K562 (cell line): ENCODE measurements at regions not wholly inside any gene's neighbourhood (a gene's known extent, or its start where the extent isn't known, plus 50 kb on each side); places are given as distances from the start of the nearest gene placed in this dataset.

ENCODE experiments used
- ATAC-seq: fragments of 200-7000 bp; cut with Tn5 transposase; 3 replicates; pipeline ENCODE4 v1.9.1; 2020; ENCODE audit warnings: moderate library complexity
- BruUV-seq: library from RNA; stranded (reverse); fragments of 400-500 nt; replicated peaks from 2 replicates; lab custom pipeline; 2021; lab: Mats Ljungman, UMichigan
- CTCF ChIA-PET: fragments of 300-600 bp; formaldehyde crosslinking; extraction: SDS; loops from one replicate; lab custom pipeline; 2021; ENCODE audit warnings: low intra/inter-chr PET ratio; lab: Yijun Ruan, JAX
- POLR2A ChIA-PET: fragments of 300-600, 350-650 bp; sonication (Branson Sonifier 250); formaldehyde crosslinking; extraction: SDS; loops from one replicate; lab custom pipeline; 2021; ENCODE audit warnings: antibody characterized with exemption, inconsistent platforms; lab: Yijun Ruan, JAX
- DNase-seq, 4 experiments: peaks; one replicate each; pipeline versions ENCODE4 v3.0.0 to v3.0.0-alpha.2; 2011 to 2018; ENCODE audit warnings: low spot score in 3 of 4, mixed read lengths in 3 of 4; ENCODE audit errors: extremely low read depth in 1 of 4
- FAIRE-seq: peaks from 2 replicates; lab custom pipeline; 2011; peaks lifted over from hg19 to GRCh38; lab: Jason Lieb, UNC
- H2AFZ ChIP-seq: 2 replicates; pipeline ENCODE4 v1.6.0; 2011; ENCODE audit warnings: low read depth, low read length, control low read depth, inconsistent platforms
- H3K27ac ChIP-seq: fragments of 200-600 bp; 3 replicates; pipeline ENCODE4 v1.8.0; 2011; ENCODE audit warnings: low read depth, mild to moderate bottlenecking, control low read depth, inconsistent platforms, low read length, moderate library complexity, mixed read lengths; ENCODE audit errors: extremely low read depth
- H3K27me3 ChIP-seq, 2 experiments: fragments of 300-600 bp in 1 of 2; 2 replicates in 1 of 2; 3 replicates in 1 of 2; pipeline versions ENCODE4 v1.6.0 to v1.8.0; 2011; ENCODE audit warnings: inconsistent platforms in 2 of 2, low read length in 2 of 2, mild to moderate bottlenecking in 1 of 2, mixed read lengths in 1 of 2, moderate library complexity in 1 of 2; ENCODE audit not compliant: control insufficient read depth in 2 of 2, insufficient read depth in 2 of 2
- H3K36me3 ChIP-seq: fragments of 300-600 bp; 3 replicates; pipeline ENCODE4 v1.8.0; 2011; ENCODE audit warnings: mild to moderate bottlenecking, low read length, inconsistent platforms; ENCODE audit not compliant: control insufficient read depth, insufficient read depth
- H3K4me1 ChIP-seq, 2 experiments: fragments of 200-600 bp in 1 of 2; replicated peaks in 1 of 2; 2 replicates in 1 of 2; 3 replicates in 1 of 2; pipeline versions ENCODE4 v1.5.1 to v1.8.0; 2011; ENCODE audit warnings: inconsistent platforms in 2 of 2, low read length in 2 of 2, mild to moderate bottlenecking in 1 of 2, mixed read lengths in 1 of 2, moderate library complexity in 1 of 2; ENCODE audit not compliant: control insufficient read depth in 2 of 2, insufficient read depth in 2 of 2
- H3K4me2 ChIP-seq: 2 replicates; pipeline ENCODE4 v1.6.1; 2011; ENCODE audit warnings: low read length, control low read depth, inconsistent platforms, mixed read lengths; ENCODE audit not compliant: insufficient read depth
- H3K4me3 ChIP-seq: fragments of 200-600 bp; sonication (generic), shearing (Covaris generic); 2 replicates; pipeline ENCODE4 v1.5.1; 2016; ENCODE audit warnings: control low read depth, inconsistent platforms
- H3K79me2 ChIP-seq: fragments of 200-600 bp; 3 replicates; pipeline ENCODE4 v1.8.0; 2011; ENCODE audit warnings: low read length, inconsistent platforms; ENCODE audit not compliant: control insufficient read depth, insufficient read depth
- H3K9ac ChIP-seq, 2 experiments: 2 replicates each; pipeline versions ENCODE4 v1.6.0 to v1.6.1; 2011; ENCODE audit warnings: low read depth in 2 of 2, low read length in 2 of 2, control low read depth in 1 of 2, inconsistent platforms in 1 of 2, mild to moderate bottlenecking in 1 of 2, mixed read lengths in 1 of 2; ENCODE audit not compliant: insufficient read depth in 1 of 2
- H3K9me1 ChIP-seq: one replicate; pipeline ENCODE4 v1.6.0; 2011; ENCODE audit warnings: inconsistent platforms, mild to moderate bottlenecking, low read length, moderate library complexity; ENCODE audit not compliant: control insufficient read depth, insufficient read depth
- H3K9me3 ChIP-seq: replicated peaks from 2 replicates; pipeline ENCODE4 v1.5.1; 2011; ENCODE audit warnings: low read depth, low read length, inconsistent platforms; ENCODE audit not compliant: control insufficient read depth, insufficient read depth
- H4K20me1 ChIP-seq: replicated peaks from 2 replicates; pipeline ENCODE4 v1.6.1; 2011; ENCODE audit warnings: low read length, inconsistent platforms, mixed read lengths; ENCODE audit not compliant: control insufficient read depth, insufficient read depth
- FOS ChIP-seq: IDR thresholded peaks from 3 replicates; pipeline ENCODE4 v1.6.1; 2011; ENCODE audit not compliant: insufficient read length; ENCODE audit errors: extremely low read depth
- FOXJ2 ChIP-seq: fragments of 200-800 bp; sonication (Bioruptor generic); IDR thresholded peaks from 2 replicates; pipeline ENCODE4 v1.6.1; 2016; ENCODE audit warnings: missing genetic modification characterization, missing compliant biosample characterization
- FOXK2 ChIP-seq, 2 experiments: fragments of 450-650 bp; IDR thresholded peaks in 1 of 2; conservative IDR thresholded peaks in 1 of 2; 2 replicates each; pipeline ENCODE4 v1.6.1; 2016; ENCODE audit warnings: low read depth in 2 of 2, mild to moderate bottlenecking in 1 of 2
- MCM2 ChIP-seq: fragments of 450-650 bp; IDR thresholded peaks from 2 replicates; pipeline ENCODE4 v1.6.1; 2017; ENCODE audit warnings: low read depth, mild to moderate bottlenecking
- ZC3H4 ChIP-seq: sonication (generic); formaldehyde crosslinking; IDR thresholded peaks from 2 replicates; pipeline ENCODE4 v1.9.0; 2021; ENCODE audit warnings: missing genetic modification reagents, borderline replicate concordance
- WGBS: fragments of 100-300 bp; shearing (Covaris generic); methylation state at CpG from one replicate; pipeline ENCODE4 v1.1.6; 2016; ENCODE audit warnings: low coverage, mixed read lengths; ENCODE audit not compliant: insufficient coverage; ENCODE audit errors: missing lambda C conversion rate; 5-methylcytosine and 5-hydroxymethylcytosine counted together
- in situ Hi-C: fragments of 300-500 bp; cut with MboI; formaldehyde crosslinking; loops from 4 replicates; pipeline ENCODE4 v1.15.0; 2018; ENCODE audit warnings: inconsistent platforms, mixed read lengths
- intact Hi-C: fragments of 100-400 bp; cut with micrococcal nuclease; formaldehyde crosslinking; loops from 2 replicates; pipeline ENCODE4 v1.14.2; 2022
- TF ChIP-seq, protein P1 (sequence below): fragments of 200-600 bp; sonication (generic); IDR thresholded peaks from one replicate; pipeline ENCODE4 v1.6.1; 2012; ENCODE audit warnings: mild to moderate bottlenecking, low read depth, low read length, inconsistent platforms

GRCh38 chr2:383178-383577, 95.3 kb upstream of the ALKAL2 start:
- no peak overlapping the region for H3K27ac ChIP-seq
- WGBS, result under 1% methylated on average over 12 of the region's 13 CpGs
- DNase-seq (no peak), ATAC-seq (peak; percentile 59; the same call in 2 of the 3 replicates), FAIRE-seq (no peak)
- intact Hi-C loops, result no loop called here
- POLR2A ChIA-PET, result no interaction called here
- H3K79me2 ChIP-seq, result no peaks in the 10 kb centered on the region
- H3K9me1 ChIP-seq, result no peaks in the 10 kb centered on the region
- in situ Hi-C loops, result no loop called here
- CTCF ChIA-PET, result no interaction called here
- H3K9ac ChIP-seq, result no peak overlapping the region
- no peak overlapping the region for H2AFZ ChIP-seq
- no peak overlapping the region for H3K4me2 ChIP-seq
- no peaks in the 10 kb centered on the region for H4K20me1 ChIP-seq
- no peak for TF ChIP-seq FOXK2 (conservative IDR thresholded peaks at IDR 0.05 in 1 of 2, IDR thresholded peaks at IDR 0.05 in 1 of 2; ENCODE audit: low read depth in 2 of 2)
- no peak for TF ChIP-seq FOXJ2 (tag)
- no peak for TF ChIP-seq FOS
- no peak for TF ChIP-seq MCM2
- TF ChIP-seq, protein P1, sequence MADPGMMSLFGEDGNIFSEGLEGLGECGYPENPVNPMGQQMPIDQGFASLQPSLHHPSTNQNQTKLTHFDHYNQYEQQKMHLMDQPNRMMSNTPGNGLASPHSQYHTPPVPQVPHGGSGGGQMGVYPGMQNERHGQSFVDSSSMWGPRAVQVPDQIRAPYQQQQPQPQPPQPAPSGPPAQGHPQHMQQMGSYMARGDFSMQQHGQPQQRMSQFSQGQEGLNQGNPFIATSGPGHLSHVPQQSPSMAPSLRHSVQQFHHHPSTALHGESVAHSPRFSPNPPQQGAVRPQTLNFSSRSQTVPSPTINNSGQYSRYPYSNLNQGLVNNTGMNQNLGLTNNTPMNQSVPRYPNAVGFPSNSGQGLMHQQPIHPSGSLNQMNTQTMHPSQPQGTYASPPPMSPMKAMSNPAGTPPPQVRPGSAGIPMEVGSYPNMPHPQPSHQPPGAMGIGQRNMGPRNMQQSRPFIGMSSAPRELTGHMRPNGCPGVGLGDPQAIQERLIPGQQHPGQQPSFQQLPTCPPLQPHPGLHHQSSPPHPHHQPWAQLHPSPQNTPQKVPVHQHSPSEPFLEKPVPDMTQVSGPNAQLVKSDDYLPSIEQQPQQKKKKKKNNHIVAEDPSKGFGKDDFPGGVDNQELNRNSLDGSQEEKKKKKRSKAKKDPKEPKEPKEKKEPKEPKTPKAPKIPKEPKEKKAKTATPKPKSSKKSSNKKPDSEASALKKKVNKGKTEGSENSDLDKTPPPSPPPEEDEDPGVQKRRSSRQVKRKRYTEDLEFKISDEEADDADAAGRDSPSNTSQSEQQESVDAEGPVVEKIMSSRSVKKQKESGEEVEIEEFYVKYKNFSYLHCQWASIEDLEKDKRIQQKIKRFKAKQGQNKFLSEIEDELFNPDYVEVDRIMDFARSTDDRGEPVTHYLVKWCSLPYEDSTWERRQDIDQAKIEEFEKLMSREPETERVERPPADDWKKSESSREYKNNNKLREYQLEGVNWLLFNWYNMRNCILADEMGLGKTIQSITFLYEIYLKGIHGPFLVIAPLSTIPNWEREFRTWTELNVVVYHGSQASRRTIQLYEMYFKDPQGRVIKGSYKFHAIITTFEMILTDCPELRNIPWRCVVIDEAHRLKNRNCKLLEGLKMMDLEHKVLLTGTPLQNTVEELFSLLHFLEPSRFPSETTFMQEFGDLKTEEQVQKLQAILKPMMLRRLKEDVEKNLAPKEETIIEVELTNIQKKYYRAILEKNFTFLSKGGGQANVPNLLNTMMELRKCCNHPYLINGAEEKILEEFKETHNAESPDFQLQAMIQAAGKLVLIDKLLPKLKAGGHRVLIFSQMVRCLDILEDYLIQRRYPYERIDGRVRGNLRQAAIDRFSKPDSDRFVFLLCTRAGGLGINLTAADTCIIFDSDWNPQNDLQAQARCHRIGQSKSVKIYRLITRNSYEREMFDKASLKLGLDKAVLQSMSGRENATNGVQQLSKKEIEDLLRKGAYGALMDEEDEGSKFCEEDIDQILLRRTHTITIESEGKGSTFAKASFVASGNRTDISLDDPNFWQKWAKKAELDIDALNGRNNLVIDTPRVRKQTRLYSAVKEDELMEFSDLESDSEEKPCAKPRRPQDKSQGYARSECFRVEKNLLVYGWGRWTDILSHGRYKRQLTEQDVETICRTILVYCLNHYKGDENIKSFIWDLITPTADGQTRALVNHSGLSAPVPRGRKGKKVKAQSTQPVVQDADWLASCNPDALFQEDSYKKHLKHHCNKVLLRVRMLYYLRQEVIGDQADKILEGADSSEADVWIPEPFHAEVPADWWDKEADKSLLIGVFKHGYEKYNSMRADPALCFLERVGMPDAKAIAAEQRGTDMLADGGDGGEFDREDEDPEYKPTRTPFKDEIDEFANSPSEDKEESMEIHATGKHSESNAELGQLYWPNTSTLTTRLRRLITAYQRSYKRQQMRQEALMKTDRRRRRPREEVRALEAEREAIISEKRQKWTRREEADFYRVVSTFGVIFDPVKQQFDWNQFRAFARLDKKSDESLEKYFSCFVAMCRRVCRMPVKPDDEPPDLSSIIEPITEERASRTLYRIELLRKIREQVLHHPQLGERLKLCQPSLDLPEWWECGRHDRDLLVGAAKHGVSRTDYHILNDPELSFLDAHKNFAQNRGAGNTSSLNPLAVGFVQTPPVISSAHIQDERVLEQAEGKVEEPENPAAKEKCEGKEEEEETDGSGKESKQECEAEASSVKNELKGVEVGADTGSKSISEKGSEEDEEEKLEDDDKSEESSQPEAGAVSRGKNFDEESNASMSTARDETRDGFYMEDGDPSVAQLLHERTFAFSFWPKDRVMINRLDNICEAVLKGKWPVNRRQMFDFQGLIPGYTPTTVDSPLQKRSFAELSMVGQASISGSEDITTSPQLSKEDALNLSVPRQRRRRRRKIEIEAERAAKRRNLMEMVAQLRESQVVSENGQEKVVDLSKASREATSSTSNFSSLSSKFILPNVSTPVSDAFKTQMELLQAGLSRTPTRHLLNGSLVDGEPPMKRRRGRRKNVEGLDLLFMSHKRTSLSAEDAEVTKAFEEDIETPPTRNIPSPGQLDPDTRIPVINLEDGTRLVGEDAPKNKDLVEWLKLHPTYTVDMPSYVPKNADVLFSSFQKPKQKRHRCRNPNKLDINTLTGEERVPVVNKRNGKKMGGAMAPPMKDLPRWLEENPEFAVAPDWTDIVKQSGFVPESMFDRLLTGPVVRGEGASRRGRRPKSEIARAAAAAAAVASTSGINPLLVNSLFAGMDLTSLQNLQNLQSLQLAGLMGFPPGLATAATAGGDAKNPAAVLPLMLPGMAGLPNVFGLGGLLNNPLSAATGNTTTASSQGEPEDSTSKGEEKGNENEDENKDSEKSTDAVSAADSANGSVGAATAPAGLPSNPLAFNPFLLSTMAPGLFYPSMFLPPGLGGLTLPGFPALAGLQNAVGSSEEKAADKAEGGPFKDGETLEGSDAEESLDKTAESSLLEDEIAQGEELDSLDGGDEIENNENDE, result no peak
- no peak for TF ChIP-seq ZC3H4
- BruUV-seq, result no TSS peak
- H3K36me3 ChIP-seq, result no peaks in the 10 kb centered on the region
- H3K27me3 ChIP-seq, result peaks cover 9 to 34% of the 10 kb centered on the region in 2 experiments; a peak in 3 of 5 replicates
- no peaks in the 10 kb centered on the region for H3K9me3 ChIP-seq
- no peak overlapping the region for H3K4me3 ChIP-seq
- peaks cover 0 to 4% of the 10 kb centered on the region in 2 experiments; a peak in 1 of 5 replicates for H3K4me1 ChIP-seq
